ENCODE measurements at regions not wholly inside any gene's neighbourhood (a gene's known extent, or its start where the extent isn't known, plus 50 kb on each side); places are given as distances from the start of the nearest gene placed in this dataset.
"Not testable (repeated sequence)": the region's sequence is repeated elsewhere in the genome, so short reads cannot be mapped to it uniquely, and the experiment has no call there.

DNA sequence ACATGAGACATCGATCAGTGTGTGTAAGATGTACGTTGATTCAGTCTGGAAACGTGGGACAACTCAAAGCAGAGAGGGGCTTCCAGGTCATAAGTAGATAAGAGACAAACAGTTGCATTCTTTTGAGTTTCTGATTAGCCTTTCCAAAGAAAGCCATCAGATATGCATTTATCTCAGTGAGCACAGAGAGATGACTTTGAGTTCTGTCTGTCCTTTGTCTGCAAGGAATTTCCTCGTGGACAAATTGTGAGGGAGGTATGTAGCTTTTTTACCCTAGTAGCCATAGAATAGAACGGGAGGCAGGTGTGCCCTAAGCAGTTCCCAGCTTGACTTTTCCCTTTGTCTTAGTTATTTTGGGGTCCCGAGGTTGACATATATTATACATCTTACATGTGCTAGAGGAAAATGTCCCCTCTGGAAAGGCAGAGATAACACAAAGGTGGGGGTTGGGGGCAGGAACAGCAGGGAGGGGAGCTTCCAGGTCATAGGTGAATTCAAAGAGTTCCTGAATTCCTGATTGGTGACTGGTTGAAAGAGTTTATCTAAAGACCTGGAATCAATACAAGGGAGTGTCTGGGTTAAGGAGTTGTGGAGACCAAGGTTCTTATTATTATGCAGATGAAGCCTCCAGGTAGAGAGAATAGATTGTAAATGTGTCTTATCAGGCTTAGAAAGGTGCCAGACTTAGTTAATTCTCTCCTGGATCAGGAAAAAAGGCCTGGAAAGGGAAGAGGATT lies 237.0 kb downstream of the NFATC2 start:
- no peak for DNase-seq (ENCODE audit: low read depth)

DNA sequence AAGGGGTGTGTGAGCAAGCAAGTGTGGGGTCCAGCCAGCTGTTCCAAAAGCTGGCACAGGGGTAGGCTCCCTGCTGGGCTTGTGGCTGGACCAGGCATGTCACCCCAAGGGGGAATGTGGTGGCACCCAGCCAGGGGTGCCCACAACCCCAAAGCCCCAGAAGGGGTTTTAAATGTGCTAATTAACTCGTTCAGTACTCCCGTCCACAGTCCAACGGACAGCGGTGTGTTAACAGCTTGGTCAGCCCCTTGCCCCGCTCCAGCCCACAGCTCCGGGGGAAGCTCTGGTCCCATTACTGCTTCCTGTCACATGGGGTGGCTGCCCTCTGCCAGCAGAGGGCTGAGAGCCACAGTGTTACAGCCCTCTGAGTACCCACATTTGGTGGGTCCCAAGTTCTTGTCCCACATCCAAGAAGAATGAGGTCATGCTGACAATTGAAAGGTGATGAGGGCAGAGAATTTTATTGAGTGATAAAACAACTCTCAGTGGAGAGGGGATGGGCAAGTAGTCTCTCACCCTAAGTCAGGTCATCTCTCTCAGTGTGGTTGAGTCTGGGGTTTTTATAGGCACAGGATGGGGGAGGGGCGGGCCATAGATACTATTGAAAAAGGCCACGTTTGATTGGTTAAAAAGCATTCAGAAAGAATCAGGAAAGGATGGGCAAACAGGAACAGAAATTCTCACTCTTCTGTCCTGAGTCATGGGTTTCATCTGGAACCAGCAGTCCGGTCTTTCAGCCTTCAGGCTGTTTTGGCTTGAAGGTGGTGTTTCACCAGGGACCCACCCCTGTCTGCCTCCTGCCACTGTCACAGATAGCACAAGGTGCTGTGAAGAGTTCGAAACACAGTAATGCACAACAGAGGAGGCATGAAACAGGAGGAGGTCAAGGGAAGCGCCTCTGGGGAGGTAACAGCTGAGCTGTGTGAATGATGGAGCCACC lies 238.5 kb downstream of the NFATC2 start:
- no peak for DNase-seq (ENCODE audit: low read depth)

DNA sequence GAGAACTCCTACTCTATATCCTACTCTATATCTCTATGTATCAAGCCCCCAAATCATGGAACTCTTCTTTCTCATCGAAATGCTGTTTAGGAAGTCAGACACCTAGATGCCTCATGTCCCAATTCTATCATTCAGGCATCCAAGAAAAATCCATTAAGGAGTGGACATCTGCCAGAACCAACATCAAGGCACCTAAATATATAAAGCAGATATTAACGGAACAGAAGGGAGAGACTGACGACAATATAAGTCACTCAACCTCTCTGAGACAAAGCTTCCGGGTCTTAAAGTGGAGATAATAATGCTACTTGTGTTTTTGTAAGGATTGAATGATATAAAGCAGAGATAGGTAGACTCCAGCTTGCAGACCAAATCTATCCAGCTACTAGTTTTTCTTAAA lies 241.5 kb downstream of the NFATC2 start:
- DNase-seq (ENCODE audit: low read depth), result no peak

DNA sequence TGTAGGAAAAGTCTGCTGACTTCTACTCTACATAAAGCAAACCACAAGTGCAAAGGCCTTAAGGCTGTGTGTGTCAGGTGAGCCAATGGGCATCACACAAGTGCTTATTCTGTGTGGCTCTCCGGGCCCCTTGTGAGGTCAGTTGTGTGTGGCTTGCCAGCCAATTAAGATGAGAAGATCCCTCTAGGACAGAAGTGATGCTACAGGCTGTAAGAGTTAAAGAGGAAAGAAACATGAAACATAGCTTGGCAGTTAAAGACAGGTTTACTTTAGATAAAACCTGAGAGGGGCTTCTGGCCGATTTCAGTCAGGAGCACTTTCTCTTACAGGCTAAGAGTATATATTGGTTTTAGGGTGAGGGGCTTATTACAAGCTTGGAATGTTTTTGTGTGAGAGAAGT lies 242.4 kb downstream of the NFATC2 start:
- no peak for DNase-seq (ENCODE audit: low read depth)

DNA sequence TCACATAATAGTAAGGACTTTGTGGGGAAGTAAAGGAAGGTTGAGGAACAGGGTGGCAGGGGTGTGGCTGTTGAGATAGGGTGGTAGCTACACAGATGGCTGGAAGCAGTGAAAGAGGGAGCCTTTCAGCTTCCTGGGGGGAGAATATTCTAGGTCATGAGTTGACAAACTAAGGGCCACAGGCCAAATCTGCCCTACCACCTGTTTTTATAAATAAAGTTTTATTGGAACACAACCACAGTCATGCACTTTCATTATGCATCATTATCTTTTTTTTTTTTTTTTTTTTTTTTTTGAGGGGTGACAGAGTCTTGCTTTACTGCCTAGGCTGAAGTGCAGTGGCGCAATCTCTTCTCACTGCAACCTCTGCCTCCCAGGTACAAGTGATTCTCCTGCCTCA lies 243.1 kb downstream of the NFATC2 start:
- DNase-seq (ENCODE audit: low read depth), result no peak

DNA sequence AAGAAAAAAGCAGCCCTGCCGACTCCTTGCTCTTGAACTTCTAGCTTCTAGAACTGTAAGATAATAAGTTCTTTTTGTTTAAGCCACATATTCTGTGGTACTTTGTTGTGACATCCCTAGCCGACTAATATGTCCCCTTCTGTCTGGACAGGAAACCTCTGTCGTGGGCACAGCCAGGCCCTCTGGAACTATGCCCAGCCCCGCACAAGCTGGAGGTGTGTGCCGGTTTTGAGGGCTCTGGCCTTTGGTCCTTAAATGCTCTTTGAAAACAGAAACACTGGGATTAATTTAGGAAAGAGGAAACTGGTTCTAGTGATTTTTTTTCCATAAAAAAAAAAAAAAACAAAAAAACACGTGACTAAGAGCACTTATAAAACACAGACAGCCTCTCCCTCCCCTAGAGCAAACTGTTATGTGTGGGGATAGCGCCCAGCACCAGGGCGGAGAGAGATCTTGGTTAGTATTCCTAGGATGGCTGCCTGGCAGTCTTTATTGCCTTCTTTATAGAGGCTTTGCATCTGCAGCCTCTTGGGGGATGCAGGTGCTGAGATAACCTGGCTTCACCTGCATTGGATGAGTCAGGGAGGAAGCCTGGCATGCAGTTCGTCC lies 244.3 kb downstream of the NFATC2 start:
- no peak for DNase-seq (ENCODE audit: low read depth)

DNA sequence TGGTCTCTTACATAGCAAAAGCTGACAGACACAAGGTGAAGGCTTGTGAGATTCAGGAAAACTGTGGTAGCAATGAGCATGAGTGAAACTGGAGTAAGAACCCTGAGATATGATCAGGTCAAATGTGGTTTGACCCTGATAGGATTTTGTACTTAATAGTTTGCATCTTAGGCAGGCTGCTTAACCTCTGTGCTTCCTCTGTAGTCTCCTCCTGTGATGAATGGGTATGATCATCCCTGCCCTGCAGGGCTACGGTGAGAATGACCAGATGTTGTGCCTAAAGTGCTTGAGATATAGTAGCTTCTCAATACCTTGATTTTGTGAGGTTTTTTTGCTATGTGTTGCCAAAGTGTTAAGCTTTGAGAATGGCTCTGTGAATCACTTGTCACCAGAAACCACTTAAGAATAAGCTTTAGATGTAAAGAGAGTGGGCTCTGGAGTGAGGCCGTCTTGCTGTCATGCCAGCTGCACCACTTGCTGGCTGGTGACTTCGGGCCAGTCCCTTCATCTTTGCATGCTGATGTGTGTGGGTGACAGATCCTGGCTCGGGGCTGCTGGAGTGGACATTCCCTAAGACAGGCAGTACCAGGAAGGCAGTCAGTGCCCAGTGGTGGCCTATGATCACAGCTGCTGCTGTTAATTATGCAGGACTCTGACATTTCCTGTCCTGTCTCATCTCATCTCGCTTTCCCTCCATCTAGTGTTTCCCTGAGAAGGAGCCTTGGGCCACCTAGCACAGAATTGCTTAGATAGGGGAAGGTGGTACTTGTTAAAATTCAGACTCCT lies 254.7 kb downstream of the NFATC2 start:
- no peak for DNase-seq (ENCODE audit: low read depth)

DNA sequence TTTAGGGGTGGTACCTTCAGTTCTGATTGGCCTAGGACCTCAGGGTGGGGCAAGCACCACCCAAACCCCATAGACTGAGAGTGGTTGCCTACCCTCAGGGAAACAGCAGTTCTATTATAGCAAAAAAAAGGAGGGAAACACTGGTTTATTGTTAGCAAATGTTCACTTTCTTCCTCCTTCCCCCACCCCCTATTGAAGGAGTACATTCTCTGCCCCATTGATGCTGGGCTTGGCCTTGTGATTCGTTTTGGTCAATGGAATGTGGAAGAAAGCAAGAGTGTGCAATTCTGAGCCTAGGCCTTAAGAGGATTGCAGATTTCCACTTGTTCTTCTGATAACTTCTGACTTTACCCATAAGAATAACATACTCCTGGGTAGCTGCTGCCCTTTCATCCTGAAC lies 255.8 kb downstream of the NFATC2 start:
- DNase-seq (ENCODE audit: low read depth), result no peak

DNA sequence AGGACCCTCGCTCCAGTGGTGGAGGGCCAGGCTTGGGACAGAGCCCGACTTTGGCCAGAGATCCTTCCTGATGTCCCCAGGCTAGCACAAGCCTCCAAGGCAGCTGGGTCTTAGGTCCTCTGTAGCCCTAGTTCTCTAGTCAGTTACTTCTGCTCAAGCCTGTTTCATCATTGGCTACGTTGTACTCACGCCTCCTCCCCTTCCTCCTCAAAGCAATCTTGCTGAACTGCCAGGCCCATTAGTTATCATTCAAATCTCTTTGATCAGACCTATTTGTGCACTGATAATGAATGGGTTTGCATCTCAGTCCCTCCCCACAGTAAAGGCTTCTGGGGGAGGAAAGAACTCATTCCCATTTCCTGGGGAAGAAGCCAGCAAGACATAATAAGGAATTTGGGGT lies 256.8 kb downstream of the NFATC2 start:
- no peak for DNase-seq (ENCODE audit: low read depth)

DNA sequence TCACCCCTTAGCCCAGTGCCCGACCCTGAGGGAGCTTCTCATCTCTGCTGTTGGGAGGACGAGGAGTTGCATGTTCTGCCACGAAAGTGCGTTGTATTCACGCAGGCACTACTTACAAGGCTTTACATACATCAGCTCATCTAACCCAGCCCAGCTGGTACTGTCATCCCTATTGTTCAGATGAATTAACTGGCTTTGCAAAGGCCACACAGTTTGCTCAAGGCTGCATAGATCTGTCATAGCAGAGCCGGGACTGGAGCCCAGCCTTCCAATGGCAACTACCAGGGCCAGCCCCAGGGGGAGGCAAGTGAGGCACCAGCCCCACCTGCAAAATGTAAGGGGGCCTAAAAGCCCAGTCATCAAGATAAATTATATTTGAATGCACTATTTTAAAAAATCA lies 257.6 kb downstream of the NFATC2 start:
- no peak for DNase-seq (ENCODE audit: low read depth)

DNA sequence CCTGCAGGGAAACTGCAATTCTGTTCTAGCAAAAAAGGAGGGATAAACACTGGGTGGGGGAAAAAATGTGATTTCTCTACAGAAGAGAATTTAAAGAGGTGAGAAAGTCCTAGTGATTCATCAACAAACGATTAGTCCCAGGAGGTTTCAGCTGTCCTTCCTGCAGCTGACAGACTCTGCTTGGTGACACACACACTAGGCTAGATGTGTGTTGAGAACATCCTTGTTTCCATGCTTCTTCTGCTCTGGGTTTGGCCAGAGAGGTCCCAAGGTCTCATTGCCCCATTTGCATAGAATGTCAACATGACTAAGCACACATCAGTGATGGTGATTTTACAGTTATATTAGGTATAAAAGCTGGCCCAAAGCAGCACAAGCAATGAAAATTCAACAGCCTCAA lies 258.3 kb downstream of the NFATC2 start:
- no peak for DNase-seq (ENCODE audit: low read depth)

DNA sequence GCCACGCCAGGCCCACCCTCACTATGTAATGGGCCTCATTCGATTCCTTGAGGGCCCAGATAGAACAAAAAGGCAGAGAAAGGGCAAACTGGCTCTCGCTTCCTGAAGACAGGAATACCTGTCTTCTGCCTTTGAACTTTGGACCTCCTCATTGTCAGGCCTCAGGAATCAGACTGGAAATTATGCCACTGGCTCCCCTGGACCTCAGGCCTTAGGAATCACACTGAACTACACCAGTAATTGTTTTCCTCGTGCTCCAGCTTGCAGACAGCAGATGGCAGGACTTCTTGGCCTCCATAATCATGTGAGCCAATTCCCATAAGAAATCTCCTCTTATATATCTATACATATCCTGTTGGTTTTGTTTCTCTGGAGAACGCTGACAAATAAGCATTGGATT lies 258.6 kb upstream of the KCNG1 start:
- DNase-seq (ENCODE audit: low read depth), result no peak

DNA sequence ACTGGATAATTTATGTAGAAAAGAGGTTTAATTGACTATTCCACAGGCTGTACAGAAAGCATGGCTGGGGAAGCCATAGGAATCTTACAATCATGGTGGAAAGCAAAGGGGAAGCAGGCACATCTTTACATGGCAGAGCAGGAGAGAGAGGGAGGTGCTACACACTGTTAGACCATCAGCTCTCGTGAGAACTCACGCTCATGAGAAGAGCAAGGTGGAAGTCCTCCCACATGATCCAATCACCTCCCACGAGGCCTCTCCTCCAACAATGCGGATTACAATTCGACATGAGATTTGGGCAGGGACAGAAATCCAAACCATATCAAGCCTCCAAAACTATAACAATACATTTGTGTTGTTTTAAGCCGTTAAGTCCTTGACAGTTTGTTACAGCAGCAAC lies 257.1 kb upstream of the KCNG1 start:
- no peak for DNase-seq (ENCODE audit: low read depth)

DNA sequence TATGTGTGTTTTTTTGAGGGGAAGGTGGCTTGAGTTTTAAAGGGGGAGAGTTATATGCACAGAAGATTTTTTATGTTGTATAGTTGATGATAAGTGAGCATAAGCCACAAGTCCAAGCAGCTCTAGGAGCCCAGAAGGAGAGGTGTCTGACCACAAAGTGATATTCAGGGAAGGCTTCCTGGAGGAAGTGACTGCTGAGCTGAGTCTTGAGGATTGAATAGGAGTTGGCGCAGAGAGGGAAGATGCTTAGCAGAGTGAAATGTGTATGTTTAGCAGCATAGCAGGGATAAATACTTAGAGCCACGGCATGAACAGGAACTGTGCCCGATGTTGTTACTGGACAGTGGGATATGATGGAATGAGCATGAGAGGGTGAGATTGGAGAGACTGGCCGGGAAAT lies 255.1 kb upstream of the KCNG1 start:
- no peak for DNase-seq (ENCODE audit: low read depth)

DNA sequence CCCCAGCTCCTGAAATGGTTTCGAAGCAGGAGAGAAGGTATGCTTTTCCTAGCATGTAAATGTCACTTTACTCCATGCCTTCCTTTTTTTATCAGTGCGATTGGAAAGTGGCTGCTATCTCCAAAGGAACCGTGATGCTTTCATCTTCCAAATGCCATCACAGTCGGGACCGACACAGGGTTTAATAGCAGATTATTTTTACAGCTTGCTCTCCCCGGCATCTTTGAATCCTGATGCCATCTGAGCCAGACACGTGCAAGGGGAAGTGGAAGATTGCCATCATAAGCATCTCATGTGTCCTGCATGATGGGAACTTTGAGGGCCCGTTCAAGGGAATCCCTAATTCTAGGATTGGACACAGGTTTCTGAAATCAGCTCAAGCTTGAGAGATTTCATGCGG lies 253.4 kb upstream of the KCNG1 start:
- no peak for DNase-seq (ENCODE audit: low read depth)

DNA sequence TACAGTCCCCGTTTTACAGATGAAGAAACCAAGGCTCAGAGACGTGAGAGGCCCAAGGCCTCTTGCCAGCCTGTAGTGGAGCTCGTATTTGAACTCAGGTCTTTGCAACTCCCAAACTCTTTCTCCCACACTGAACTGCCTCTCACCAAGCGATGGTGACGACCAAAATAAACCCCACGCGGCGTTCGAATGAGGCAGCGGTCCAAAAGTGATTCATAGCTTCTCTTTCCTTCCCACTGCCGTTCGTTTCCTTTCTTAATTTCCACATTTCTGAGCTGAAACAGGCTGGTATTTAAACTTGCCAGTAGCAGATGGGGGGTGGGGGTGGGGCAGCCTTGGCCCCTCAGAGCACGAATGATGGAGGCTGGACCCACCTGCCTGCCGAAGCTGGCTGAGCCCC lies 252.9 kb upstream of the KCNG1 start:
- DNase-seq (ENCODE audit: low read depth), result no peak

DNA sequence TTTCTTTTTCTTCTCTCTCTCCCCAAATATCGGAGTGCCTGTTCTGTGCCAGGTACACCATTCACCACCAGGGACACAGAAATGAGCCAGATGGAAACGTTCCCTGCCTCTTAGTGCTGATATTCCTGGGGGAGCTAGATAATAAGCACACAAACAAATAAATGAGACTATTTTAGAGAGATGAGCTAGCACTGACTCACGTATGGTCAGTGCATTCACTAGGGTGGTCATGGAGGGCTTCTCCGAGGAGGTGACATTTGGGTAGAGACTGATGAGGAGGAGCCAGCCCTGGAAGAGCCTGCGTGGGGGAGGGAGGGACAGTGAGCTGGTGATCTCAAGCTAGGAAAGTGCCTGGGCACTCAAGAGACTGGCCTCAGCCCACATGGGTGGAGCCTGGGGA lies 252.3 kb upstream of the KCNG1 start:
- no peak for DNase-seq (ENCODE audit: low read depth)

DNA sequence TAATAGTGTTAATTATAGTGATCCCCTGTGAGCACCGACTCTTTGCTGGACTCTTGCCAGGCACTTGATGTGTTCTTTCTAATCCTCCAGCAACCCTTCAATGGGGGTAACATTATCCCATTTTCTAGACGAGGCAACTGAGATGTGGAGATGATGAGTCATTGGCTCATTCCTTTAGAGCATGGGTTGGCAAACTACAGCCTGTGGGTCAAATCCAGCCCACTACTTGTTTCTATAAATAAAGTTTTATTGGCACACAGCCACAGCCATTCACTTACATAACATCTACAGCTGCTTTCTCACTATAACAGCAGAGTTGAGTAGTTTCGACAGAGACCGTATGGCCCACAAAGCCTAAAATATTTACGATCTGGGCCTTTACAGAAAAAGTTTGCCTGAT lies 249.5 kb upstream of the KCNG1 start:
- DNase-seq (ENCODE audit: low read depth), result no peak

DNA sequence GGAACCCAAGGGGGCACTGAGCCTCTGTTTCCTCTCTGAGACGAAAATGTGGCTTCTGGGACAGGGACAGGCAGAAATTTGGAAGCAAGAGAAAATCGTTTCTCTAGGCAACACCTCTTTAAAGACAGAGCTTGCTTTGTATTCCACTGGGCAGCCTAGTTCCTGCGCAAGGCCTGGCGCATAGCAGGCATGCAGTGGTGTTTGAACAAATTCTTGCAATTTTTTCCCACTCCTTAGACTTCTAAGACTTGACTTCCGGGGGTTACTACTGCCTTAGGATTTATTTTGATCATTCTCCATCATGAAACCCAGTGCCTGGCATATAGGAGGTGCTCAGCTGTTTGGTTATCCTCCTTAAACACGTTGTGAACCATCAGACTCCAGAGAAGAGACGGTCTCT lies 249.0 kb upstream of the KCNG1 start:
- no peak for DNase-seq (ENCODE audit: low read depth)

DNA sequence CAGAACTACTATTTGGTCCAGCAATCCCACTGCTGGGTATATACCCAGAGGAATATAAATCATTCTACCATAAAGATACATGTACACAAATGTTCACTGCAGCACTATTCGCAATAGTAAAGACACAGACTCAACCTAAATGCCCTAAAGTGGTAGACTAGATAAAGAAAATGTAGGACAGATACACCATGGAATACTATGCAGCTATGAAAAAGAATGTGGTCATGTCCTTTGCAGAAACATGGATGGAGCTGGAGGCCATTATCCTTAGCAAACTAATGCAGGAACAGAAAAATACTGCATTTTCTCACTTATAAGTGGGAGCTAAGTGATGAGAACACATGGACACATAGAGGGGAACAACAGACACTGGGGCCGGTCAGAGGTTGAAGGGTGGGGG lies 248.4 kb upstream of the KCNG1 start:
- not testable (repeated sequence) for DNase-seq (ENCODE audit: low read depth)

DNA sequence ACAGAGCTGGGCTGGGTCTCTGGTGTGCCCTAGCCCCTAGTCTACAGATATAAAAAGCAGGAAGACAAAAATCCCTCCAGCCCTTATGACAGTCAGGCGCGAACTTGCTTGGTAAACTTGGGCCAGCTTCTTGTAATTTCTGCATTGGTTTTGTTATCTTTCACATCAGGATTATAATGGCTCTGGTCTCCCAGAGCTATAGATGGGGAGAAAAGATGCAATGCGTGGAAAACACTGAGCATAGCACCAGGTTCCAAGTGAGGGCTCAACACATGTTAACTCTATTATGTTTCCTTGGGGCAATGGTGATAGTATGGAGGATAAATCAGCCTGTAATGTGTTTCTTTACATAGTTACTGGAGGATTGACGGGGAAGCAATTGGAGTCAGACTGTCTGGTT lies 246.8 kb upstream of the KCNG1 start:
- DNase-seq (ENCODE audit: low read depth), result no peak

DNA sequence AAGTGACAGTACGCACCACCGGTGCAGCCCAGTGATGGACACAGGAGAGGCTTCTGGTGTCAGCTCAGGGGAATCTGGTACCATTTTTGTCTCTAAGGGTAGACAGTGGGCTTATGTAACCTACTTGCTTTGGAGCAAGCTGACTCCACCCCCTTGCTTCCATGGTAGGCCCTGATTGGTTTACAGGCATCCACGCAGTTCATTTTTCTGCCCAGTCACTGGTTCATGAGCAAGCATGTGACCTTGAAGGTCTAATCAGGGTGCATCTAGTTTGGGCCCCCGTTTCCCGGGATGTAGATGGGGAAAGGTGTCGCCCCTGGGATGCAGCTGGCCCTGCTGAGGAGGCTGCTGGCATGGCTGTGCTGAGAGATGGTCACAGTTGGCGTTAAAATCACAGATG lies 244.8 kb upstream of the KCNG1 start:
- DNase-seq (ENCODE audit: low read depth), result no peak

Measured in activated T-cell treated with anti-CD3 and anti-CD28 coated beads for 48 hours (primary cell).